HUES64 (cell line): ENCODE measurements at regions not wholly inside any gene's neighbourhood (a gene's known extent, or its start where the extent isn't known, plus 50 kb on each side); places are given as distances from the start of the nearest gene placed in this dataset.
"Not testable (repeated sequence)": the region's sequence is repeated elsewhere in the genome, so short reads cannot be mapped to it uniquely, and the experiment has no call there.

Source experiments
- H3K27ac ChIP-seq: 2 replicates; pipeline ENCODE4 v1.7.0; 2013; ENCODE audit warnings: low read depth, low read length, inconsistent platforms
- H3K27me3 ChIP-seq: 2 replicates; pipeline ENCODE4 v1.6.1; 2013; ENCODE audit warnings: mild to moderate bottlenecking, low read length; ENCODE audit not compliant: insufficient read depth
- H3K36me3 ChIP-seq: 2 replicates; pipeline ENCODE4 v1.6.1; 2013; ENCODE audit warnings: mild to moderate bottlenecking, low read length; ENCODE audit not compliant: insufficient read depth
- H3K4me1 ChIP-seq: 2 replicates; pipeline ENCODE4 v1.6.1; 2013; ENCODE audit warnings: mild to moderate bottlenecking, low read length, moderate library complexity; ENCODE audit not compliant: insufficient read depth
- H3K4me3 ChIP-seq: 2 replicates; pipeline ENCODE4 v1.5.1; 2013; ENCODE audit warnings: mild to moderate bottlenecking, low read length, moderate library complexity
- H3K9ac ChIP-seq: 2 replicates; pipeline ENCODE4 v1.6.1; 2013; ENCODE audit warnings: mild to moderate bottlenecking, low read depth, low read length
- H3K9me3 ChIP-seq: 2 replicates; pipeline ENCODE4 v1.6.1; 2013; ENCODE audit warnings: low read depth, low read length; ENCODE audit not compliant: insufficient read depth
- WGBS: fragments of 150-250, 120-280 bp; methylation state at CpG from one replicate; pipeline ENCODE4 v1.1.7; 2013; ENCODE audit warnings: missing lambda C conversion rate; 5-methylcytosine and 5-hydroxymethylcytosine counted together

DNA sequence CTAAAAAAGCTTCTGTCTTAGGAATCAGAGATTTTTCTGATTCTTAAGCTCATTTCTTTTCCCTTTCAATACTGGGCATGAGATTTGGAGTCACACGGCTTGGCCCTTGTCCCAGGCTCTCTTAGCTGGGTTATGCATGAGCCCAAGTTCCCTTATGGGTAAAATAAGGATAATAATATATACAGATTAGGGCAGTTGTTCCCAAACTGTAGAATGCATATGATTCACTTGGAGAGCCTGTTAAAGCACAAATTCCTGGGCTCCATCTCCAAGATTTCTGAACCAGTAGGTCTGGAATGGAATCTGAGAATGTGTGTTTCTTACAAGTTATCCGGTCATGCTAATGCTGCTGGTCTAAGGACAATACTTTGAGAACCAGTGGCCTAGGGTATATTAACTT lies 154.0 kb downstream of the REEP3 start:
- peaks cover 27% of the 10 kb centered on the region for H3K4me1 ChIP-seq
- no peaks in the 10 kb centered on the region for H3K36me3 ChIP-seq
- H3K9ac ChIP-seq = no peak overlapping the region
- no peak overlapping the region for H3K4me3 ChIP-seq
- WGBS = 89% methylated on average over 2 of the region's 2 CpGs
- no peaks in the 10 kb centered on the region for H3K9me3 ChIP-seq
- H3K27ac ChIP-seq = no peak overlapping the region
- no peaks in the 10 kb centered on the region for H3K27me3 ChIP-seq

- H3K4me1 ChIP-seq = peaks cover 9% of the 10 kb centered on the region
- no peaks in the 10 kb centered on the region for H3K27me3 ChIP-seq
- no peak overlapping the region for H3K9ac ChIP-seq
- H3K4me3 ChIP-seq = no peak overlapping the region
- H3K36me3 ChIP-seq = no peaks in the 10 kb centered on the region
- no peak overlapping the region for H3K27ac ChIP-seq
- 94% methylated on average over 2 of the region's 2 CpGs for WGBS
- no peaks in the 10 kb centered on the region for H3K9me3 ChIP-seq
Observed at GRCh38 chr10:63677001-63677400, 155.8 kb downstream of the REEP3 start.

DNA sequence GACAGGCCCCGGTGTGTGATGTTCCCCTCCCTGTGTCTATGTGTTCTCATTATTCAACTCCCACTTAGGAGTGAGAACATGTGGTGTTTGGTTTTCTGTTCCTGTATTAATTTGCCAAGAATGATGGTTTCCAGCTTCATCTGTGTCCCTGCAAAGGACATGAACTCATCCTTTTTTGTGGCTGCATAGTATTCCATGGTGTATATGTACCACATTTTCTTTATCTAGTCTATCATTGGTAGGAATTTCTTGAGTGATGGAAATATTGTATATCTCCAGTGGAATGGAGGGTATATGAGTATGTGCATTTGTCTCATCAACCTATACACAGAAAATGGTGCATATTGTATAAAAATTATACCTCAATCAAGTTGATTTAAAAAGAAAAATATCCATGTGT lies 159.3 kb downstream of the REEP3 start:
- not testable (repeated sequence) for H3K9me3 ChIP-seq, H3K27ac ChIP-seq, H3K4me3 ChIP-seq, H3K9ac ChIP-seq, H3K27me3 ChIP-seq, H3K36me3 ChIP-seq, H3K4me1 ChIP-seq
- WGBS = 100% methylated on average over 1 of the region's 1 CpG

DNA sequence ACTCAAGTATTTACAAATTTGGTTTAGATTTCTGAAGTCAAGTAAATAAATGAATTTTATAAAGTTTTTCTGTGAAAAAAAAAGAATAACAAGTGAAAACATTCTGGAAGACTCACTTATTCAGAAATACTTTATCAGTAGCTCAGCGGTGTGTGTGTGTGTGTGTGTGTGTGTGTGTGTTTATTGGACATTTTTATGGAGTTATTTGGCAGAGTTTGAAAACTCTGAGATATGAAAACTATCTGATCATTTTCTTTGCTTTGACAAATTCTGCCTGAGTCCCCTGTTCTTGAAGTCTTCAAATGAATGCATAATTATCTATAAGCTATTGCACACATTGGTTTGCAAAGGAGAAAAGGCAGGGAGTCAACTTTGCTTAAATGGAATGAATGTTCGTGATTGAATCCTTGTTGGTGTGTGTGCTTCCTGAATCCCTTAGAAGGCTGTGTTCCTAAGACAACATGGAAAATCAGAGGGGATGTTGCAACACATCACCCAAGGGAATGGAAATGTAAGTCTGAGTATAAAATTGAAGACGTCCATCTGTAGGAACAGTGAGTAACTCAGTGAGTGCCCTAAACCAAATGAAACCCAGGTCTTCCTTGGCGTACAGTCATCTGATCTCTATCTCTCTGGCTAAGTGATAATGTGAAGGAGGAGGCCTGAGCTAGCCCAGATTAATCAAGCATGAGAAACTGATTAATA lies 160.9 kb downstream of the REEP3 start:
- Histone ChIP-seq H3K4me1 (peaks cover 8% of the 10 kb centered on the region), H3K27me3 (no peaks in the 10 kb centered on the region), H3K36me3 (no peaks in the 10 kb centered on the region), H3K9ac (no peak overlapping the region), H3K27ac (no peak overlapping the region), H3K4me3 (no peak overlapping the region), H3K9me3 (no peaks in the 10 kb centered on the region)
- WGBS = 89% methylated on average over 4 of the region's 4 CpGs

GRCh38 chr10:63682698-63683052 lies 161.5 kb downstream of the REEP3 start:
- not testable (repeated sequence) for H3K4me1 ChIP-seq, H3K36me3 ChIP-seq, H3K9ac ChIP-seq, H3K27me3 ChIP-seq, H3K27ac ChIP-seq, H3K9me3 ChIP-seq, H3K4me3 ChIP-seq
- 89% methylated on average over 3 of the region's 3 CpGs for whole genome bisulfite sequencing

DNA sequence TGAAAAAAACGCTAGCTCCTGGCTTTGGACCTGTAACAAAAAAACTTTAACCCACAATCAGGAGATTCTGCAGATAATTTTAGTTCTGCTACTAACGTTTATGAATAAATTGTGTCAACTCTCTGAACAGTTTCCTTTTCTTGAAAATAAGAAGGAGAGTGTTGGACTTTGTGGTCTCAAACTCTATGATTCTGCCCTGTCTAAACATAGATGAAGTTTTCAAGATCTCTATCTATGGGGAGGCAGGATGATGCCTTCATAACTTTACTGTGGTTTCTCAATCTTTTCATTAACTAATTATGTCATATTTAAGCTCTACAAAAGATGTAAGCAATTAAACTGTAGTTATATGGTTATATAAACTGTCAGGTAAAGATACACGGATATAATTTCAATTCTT lies 162.0 kb downstream of the REEP3 start:
- Histone ChIP-seq H3K4me3 (no peak overlapping the region), H3K4me1 (peaks cover 8% of the 10 kb centered on the region), H3K27ac (no peak overlapping the region), H3K36me3 (no peaks in the 10 kb centered on the region), H3K9me3 (no peaks in the 10 kb centered on the region), H3K27me3 (no peaks in the 10 kb centered on the region), H3K9ac (no peak overlapping the region)
- WGBS = 100% methylated on average over 3 of the region's 3 CpGs

DNA sequence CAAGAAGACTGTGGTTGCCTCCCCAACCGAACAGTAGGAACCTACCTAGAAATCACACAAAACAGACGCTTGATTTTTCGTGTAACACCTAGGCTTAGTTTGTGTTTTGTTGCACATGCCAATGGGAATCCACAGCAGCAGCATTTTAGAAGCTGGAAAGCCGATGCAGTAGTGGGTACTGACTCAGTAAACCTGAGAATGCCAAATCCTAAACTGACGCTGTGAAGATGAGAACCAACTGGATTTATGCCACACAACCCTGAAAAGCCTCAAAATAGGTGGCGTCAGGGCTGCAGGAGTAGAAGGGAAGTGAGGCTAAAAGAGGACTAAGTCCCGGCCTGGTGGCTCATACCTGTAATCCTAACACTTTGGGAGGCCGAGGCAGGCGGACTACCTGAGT lies 162.5 kb downstream of the REEP3 start:
- no peaks in the 10 kb centered on the region for H3K36me3 ChIP-seq
- H3K9ac ChIP-seq = no peak overlapping the region
- WGBS = 92% methylated on average over 9 of the region's 9 CpGs
- H3K4me3 ChIP-seq = no peak overlapping the region
- no peak overlapping the region for H3K27ac ChIP-seq
- H3K27me3 ChIP-seq = no peaks in the 10 kb centered on the region
- peaks cover 8% of the 10 kb centered on the region for H3K4me1 ChIP-seq
- H3K9me3 ChIP-seq = no peaks in the 10 kb centered on the region

GRCh38 chr10:63684257-63684936 lies 163.2 kb downstream of the REEP3 start:
- Histone ChIP-seq H3K9me3 (no peaks in the 10 kb centered on the region), H3K4me3 (no peak overlapping the region), H3K36me3 (no peaks in the 10 kb centered on the region), H3K9ac (no peak overlapping the region), H3K27me3 (no peaks in the 10 kb centered on the region), H3K27ac (no peak overlapping the region), H3K4me1 (peaks cover 8% of the 10 kb centered on the region)
- WGBS = 89% methylated on average over 4 of the region's 6 CpGs

DNA sequence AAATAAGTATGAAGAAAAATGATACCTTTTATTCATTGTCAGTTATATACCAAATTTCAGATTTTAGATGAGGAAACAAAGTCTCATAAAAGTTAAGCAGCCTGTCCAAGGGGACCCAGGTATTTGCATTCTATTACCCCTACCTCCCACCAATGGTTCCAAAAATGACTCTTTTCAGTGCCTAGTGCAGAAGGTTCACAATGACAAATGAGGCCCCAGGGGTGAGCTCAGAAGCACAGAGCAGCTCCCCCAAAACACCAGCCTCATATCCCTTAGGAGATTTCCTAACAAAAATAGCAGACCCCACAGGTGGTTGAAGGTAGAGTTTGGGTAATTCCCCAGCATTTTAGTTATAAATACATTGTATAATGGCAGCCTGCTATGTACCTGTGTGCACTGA lies 168.6 kb downstream of the REEP3 start:
- no peaks in the 10 kb centered on the region for H3K9me3 ChIP-seq
- H3K4me3 ChIP-seq = no peak overlapping the region
- H3K36me3 ChIP-seq = no peaks in the 10 kb centered on the region
- H3K4me1 ChIP-seq = peaks cover 4% of the 10 kb centered on the region
- no peaks in the 10 kb centered on the region for H3K27me3 ChIP-seq
- H3K27ac ChIP-seq = no peak overlapping the region
- H3K9ac ChIP-seq = no peak overlapping the region

DNA sequence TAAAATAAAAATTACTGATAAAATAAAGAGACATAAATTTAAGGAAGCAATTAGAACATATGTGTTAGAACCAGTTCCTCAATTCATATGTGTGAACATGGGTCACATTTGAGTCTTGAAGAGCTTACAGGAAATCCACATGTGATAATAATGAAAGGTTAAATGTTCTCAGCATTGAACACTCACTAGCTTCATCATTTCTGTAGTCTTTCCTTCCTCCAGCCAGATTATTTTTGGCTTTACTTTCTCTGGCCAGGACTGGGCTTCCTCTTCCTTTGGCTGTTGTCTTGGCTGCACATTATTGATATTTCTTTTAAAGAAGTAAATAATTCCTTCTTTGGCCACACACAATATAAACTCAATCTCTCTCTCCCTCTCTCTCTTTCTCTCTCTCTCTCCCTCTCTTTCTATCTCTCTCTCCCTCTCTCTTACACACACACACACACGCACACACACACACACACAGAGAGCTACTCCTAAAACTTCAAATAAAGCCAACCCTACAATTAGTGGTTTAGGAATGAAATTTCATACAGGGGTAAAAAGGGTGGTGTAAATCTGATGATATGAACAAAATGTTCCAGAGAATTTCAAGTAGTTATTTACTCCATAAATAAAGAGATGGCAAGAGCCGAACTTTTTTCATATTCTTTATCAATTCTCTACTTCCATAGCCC lies 171.2 kb downstream of the REEP3 start:
- WGBS = 82% methylated on average over 1 of the region's 2 CpGs

DNA sequence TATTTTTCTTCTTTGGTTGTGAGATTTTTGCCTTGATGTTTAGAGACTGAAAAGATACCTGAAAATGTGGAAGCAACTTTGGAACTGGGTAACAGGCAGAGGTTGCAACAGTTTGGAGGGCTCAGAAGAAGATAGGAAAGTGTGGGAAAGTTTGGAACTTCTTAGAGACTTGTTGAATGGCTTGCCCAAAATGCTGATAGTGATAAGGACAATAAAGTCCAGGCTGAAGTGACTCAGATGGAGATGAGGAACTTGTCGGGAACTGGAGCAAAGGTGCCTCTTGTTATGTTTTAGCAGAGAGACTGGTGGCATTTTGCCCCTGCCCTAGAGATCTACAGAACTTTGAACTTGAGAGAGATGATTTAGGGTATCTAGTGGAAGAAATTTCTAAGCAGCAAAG lies 171.8 kb downstream of the REEP3 start:
- not testable (repeated sequence) for H3K27ac ChIP-seq, H3K9ac ChIP-seq, H3K9me3 ChIP-seq, H3K27me3 ChIP-seq, H3K4me3 ChIP-seq, H3K36me3 ChIP-seq, H3K4me1 ChIP-seq
- 91% methylated on average over 1 of the region's 1 CpG for WGBS

More for the DNA sequence above, 171.2 kb downstream of the REEP3 start:
- H3K4me3 ChIP-seq = no peak overlapping the region
- H3K27me3 ChIP-seq = no peaks in the 10 kb centered on the region
- no peaks in the 10 kb centered on the region for H3K4me1 ChIP-seq
- H3K36me3 ChIP-seq = no peaks in the 10 kb centered on the region
- H3K9ac ChIP-seq = no peak overlapping the region
- H3K27ac ChIP-seq = no peak overlapping the region
- H3K9me3 ChIP-seq = no peaks in the 10 kb centered on the region
